ENCODE measurements at regions not wholly inside any gene's neighbourhood (a gene's known extent, or its start where the extent isn't known, plus 50 kb on each side); places are given as distances from the start of the nearest gene placed in this dataset.

GRCh38 chr2:67726416-67726815 is 329.3 kb downstream of the ETAA1 start:
- no peak overlapping the region for H2AFZ ChIP-seq (ENCODE audit: insufficient read depth, low read depth, low read length, poor library complexity, severe bottlenecking)
- H3K27ac Mint-ChIP-seq = no peak overlapping the region
- H3K9me3 ChIP-seq (replicated peaks in 1 of 2; ENCODE audit: control insufficient read depth in 1 of 2, insufficient read depth in 1 of 2, low read length in 2 of 2) = peaks cover 8 to 11% of the 10 kb centered on the region in 2 donors
- no peaks in the 10 kb centered on the region for H3K36me3 ChIP-seq (replicated peaks in 1 of 2; ENCODE audit: control insufficient read depth in 1 of 2, insufficient read depth in 2 of 2, low read length in 2 of 2)
- no peaks in the 10 kb centered on the region for H3K27me3 Mint-ChIP-seq (ENCODE audit: low read depth in 3 of 3)
- no peak overlapping the region for H3K4me3 Mint-ChIP-seq
- no peaks in the 10 kb centered on the region for H4K20me1 ChIP-seq (ENCODE audit: insufficient read depth, low read length)
- H3K4me1 ChIP-seq (ENCODE audit: control insufficient read depth in 1 of 2, insufficient read depth in 2 of 2, low read length in 2 of 2) = no peaks in the 10 kb centered on the region
- no peak overlapping the region for H3K9ac ChIP-seq (ENCODE audit: insufficient read depth, low read length, poor library complexity, severe bottlenecking)
- H3K79me2 ChIP-seq (ENCODE audit: insufficient read depth, low read length) = no peaks in the 10 kb centered on the region
- H3K9me3 Mint-ChIP-seq = peaks cover 0 to 10% (median 5%) of the 10 kb centered on the region in 7 donors
- H3K4me2 ChIP-seq (replicated peaks; ENCODE audit: extremely low read depth, low read length, poor library complexity, severe bottlenecking) = no peak overlapping the region
- H3K27ac ChIP-seq (ENCODE audit: low read depth in 1 of 2, low read length in 2 of 2) = no peak overlapping the region
- H3K4me3 ChIP-seq (replicated peaks in 1 of 3; ENCODE audit: low read depth in 2 of 3, low read length in 3 of 3) = no peak overlapping the region
- intact Hi-C loops (cut with micrococcal nuclease) = no loop called here
- H3K36me3 Mint-ChIP-seq = no peaks in the 10 kb centered on the region
- no peak for DNase-seq
- H3K27me3 ChIP-seq (ENCODE audit: control insufficient read depth in 2 of 2, insufficient read depth in 2 of 2, low read length in 2 of 2) = no peaks in the 10 kb centered on the region
- no peaks in the 10 kb centered on the region for H3K4me1 Mint-ChIP-seq
- TF ChIP-seq CTCF (IDR thresholded peaks at IDR 0.05) = no peak
- no CpG with 5 or more reads among the region's 4 CpGs for WGBS (ENCODE audit: insufficient coverage)

- Histone ChIP-seq H3K36me3 (replicated peaks in 1 of 2; ENCODE audit: control insufficient read depth in 1 of 2, insufficient read depth in 2 of 2, low read length in 2 of 2) (no peaks in the 10 kb centered on the region), H2AFZ (ENCODE audit: insufficient read depth, low read depth, low read length, poor library complexity, severe bottlenecking) (no peak overlapping the region), H3K79me2 (ENCODE audit: insufficient read depth, low read length) (no peaks in the 10 kb centered on the region), H4K20me1 (ENCODE audit: insufficient read depth, low read length) (no peaks in the 10 kb centered on the region), H3K4me3 (replicated peaks in 1 of 3; ENCODE audit: low read depth in 2 of 3, low read length in 3 of 3) (no peak overlapping the region), H3K9ac (ENCODE audit: insufficient read depth, low read length, poor library complexity, severe bottlenecking) (no peak overlapping the region), H3K27me3 (ENCODE audit: control insufficient read depth in 2 of 2, insufficient read depth in 2 of 2, low read length in 2 of 2) (no peaks in the 10 kb centered on the region), H3K27ac (ENCODE audit: low read depth in 1 of 2, low read length in 2 of 2) (no peak overlapping the region), H3K9me3 (replicated peaks in 1 of 2; ENCODE audit: control insufficient read depth in 1 of 2, insufficient read depth in 1 of 2, low read length in 2 of 2) (peaks cover under 1 to 4% of the 10 kb centered on the region in 2 donors), H3K4me1 (ENCODE audit: control insufficient read depth in 1 of 2, insufficient read depth in 2 of 2, low read length in 2 of 2) (no peaks in the 10 kb centered on the region), H3K4me2 (replicated peaks; ENCODE audit: extremely low read depth, low read length, poor library complexity, severe bottlenecking) (no peak overlapping the region)
- intact Hi-C loops (cut with micrococcal nuclease) = no loop called here
- Mint-ChIP-seq H3K4me1 (no peaks in the 10 kb centered on the region), H3K4me3 (no peak overlapping the region), H3K36me3 (no peaks in the 10 kb centered on the region), H3K27ac (no peak overlapping the region), H3K9me3 (peaks cover 0 to 3% (median 0%) of the 10 kb centered on the region in 7 donors), H3K27me3 (ENCODE audit: low read depth in 3 of 3) (no peaks in the 10 kb centered on the region)
- DNase-seq = no peak
- no peak for TF ChIP-seq CTCF (IDR thresholded peaks at IDR 0.05)
- WGBS (ENCODE audit: insufficient coverage) = 82% methylated on average over 2 of the region's 9 CpGs
Measured at GRCh38 chr2:67727131-67727530, 330.0 kb downstream of the ETAA1 start.
